H9 (cell line): ENCODE measurements at regions not wholly inside any gene's neighbourhood (a gene's known extent, or its start where the extent isn't known, plus 50 kb on each side); places are given as distances from the start of the nearest gene placed in this dataset.

Experiments used
- DNase-seq: peaks from one replicate; pipeline ENCODE4 v3.0.0-alpha.2; 2017
- H2AFZ ChIP-seq: one replicate; pipeline ENCODE4 v1.6.1; 2013; ENCODE audit warnings: mild to moderate bottlenecking, low read length, control low read depth, moderate library complexity
- H2AK5ac ChIP-seq: 2 replicates; pipeline ENCODE4 v1.6.1; 2013; ENCODE audit warnings: low read length, control low read depth, mixed read lengths; ENCODE audit not compliant: insufficient read length
- H2BK120ac ChIP-seq: one replicate; pipeline ENCODE4 v1.6.1; 2013; ENCODE audit warnings: low read depth, mild to moderate bottlenecking, low read length, control low read depth, inconsistent platforms; ENCODE audit not compliant: poor library complexity, severe bottlenecking
- H2BK12ac ChIP-seq: 2 replicates; pipeline ENCODE4 v1.6.1; 2013; ENCODE audit warnings: low read length, control low read depth, mixed read lengths, low read depth; ENCODE audit not compliant: insufficient read length
- H2BK15ac ChIP-seq: 2 replicates; pipeline ENCODE4 v1.6.1; 2013; ENCODE audit warnings: low read depth, low read length, control low read depth
- H2BK20ac ChIP-seq: one replicate; pipeline ENCODE4 v1.6.1; 2013; ENCODE audit warnings: low read depth, mild to moderate bottlenecking, low read length, control low read depth, inconsistent platforms; ENCODE audit not compliant: poor library complexity, severe bottlenecking
- H2BK5ac ChIP-seq: 2 replicates; pipeline ENCODE4 v1.6.1; 2013; ENCODE audit warnings: low read length, control low read depth, mixed read lengths; ENCODE audit not compliant: insufficient read length
- H3K14ac ChIP-seq: 2 replicates; pipeline ENCODE4 v1.6.1; 2013; ENCODE audit warnings: low read length, control low read depth; ENCODE audit not compliant: insufficient read depth
- H3K18ac ChIP-seq: 2 replicates; pipeline ENCODE4 v1.6.1; 2013; ENCODE audit warnings: low read depth, mild to moderate bottlenecking, mixed read lengths, low read length, control low read depth; ENCODE audit not compliant: insufficient read length
- H3K23ac ChIP-seq: 2 replicates; pipeline ENCODE4 v1.6.1; 2013; ENCODE audit warnings: low read length, control low read depth, mixed read lengths, low read depth; ENCODE audit not compliant: insufficient read length
- H3K23me2 ChIP-seq: 2 replicates; pipeline ENCODE4 v1.6.1; 2013; ENCODE audit warnings: low read depth, mild to moderate bottlenecking, mixed read lengths, low read length, control low read depth; ENCODE audit not compliant: insufficient read length, poor library complexity, severe bottlenecking
- H3K27ac ChIP-seq: 2 replicates; pipeline ENCODE4 v1.5.1; 2013; ENCODE audit warnings: low read length, control low read depth, mixed read lengths, low read depth; ENCODE audit not compliant: insufficient read length
- H3K27me3 ChIP-seq: 2 replicates; pipeline ENCODE4 v1.6.1; 2013; ENCODE audit warnings: low read length, control low read depth, inconsistent platforms; ENCODE audit not compliant: insufficient read depth
- H3K4ac ChIP-seq: 2 replicates; pipeline ENCODE4 v1.6.1; 2013; ENCODE audit warnings: low read depth, mild to moderate bottlenecking, control low read depth, inconsistent platforms, low read length, moderate library complexity
- H3K4me1 ChIP-seq: 2 replicates; pipeline ENCODE4 v1.6.1; 2013; ENCODE audit warnings: low read length, control low read depth, inconsistent platforms; ENCODE audit not compliant: insufficient read depth
- H3K4me2 ChIP-seq: 2 replicates; pipeline ENCODE4 v1.6.1; 2013; ENCODE audit warnings: low read length, control low read depth, mixed read lengths; ENCODE audit not compliant: insufficient read length, insufficient read depth
- H3K56ac ChIP-seq: 2 replicates; pipeline ENCODE4 v1.6.1; 2013; ENCODE audit warnings: low read depth, mild to moderate bottlenecking, mixed read lengths, low read length, control low read depth; ENCODE audit not compliant: insufficient read length
- H3K79me1 ChIP-seq: 2 replicates; pipeline ENCODE4 v1.6.1; 2013; ENCODE audit warnings: low read depth, mild to moderate bottlenecking, moderate library complexity, low read length, control low read depth, inconsistent platforms; ENCODE audit not compliant: insufficient read depth, poor library complexity, severe bottlenecking
- H3K79me2 ChIP-seq: 2 replicates; pipeline ENCODE4 v1.6.1; 2013; ENCODE audit warnings: low read length, control low read depth, inconsistent platforms; ENCODE audit not compliant: insufficient read depth
- H3K9ac ChIP-seq: 2 replicates; pipeline ENCODE4 v1.6.1; 2013; ENCODE audit warnings: low read length, control low read depth, mixed read lengths; ENCODE audit not compliant: insufficient read length; ENCODE audit errors: extremely low read depth
- H3K9me3 ChIP-seq: one replicate; pipeline ENCODE4 v1.6.1; 2013; ENCODE audit warnings: low read depth, low read length, inconsistent platforms; ENCODE audit not compliant: control insufficient read depth
- H3T11ph ChIP-seq: one replicate; pipeline ENCODE4 v1.6.1; 2013; ENCODE audit warnings: mild to moderate bottlenecking, low read length, control low read depth, inconsistent platforms
- H4K20me1 ChIP-seq: one replicate; pipeline ENCODE4 v1.6.1; 2013; ENCODE audit not compliant: control insufficient read depth, insufficient read length, insufficient read depth
- H4K5ac ChIP-seq: 2 replicates; pipeline ENCODE4 v1.6.1; 2013; ENCODE audit warnings: low read depth, mild to moderate bottlenecking, mixed read lengths, low read length, control low read depth; ENCODE audit not compliant: insufficient read length
- H4K8ac ChIP-seq: replicated peaks from 2 replicates; pipeline ENCODE4 v1.6.1; 2013; ENCODE audit warnings: low read length, control low read depth, mixed read lengths, low read depth; ENCODE audit not compliant: insufficient read length
- H4K91ac ChIP-seq: 2 replicates; pipeline ENCODE4 v1.6.1; 2013; ENCODE audit warnings: low read depth, mild to moderate bottlenecking, moderate library complexity, mixed read lengths, low read length, control low read depth; ENCODE audit not compliant: insufficient read length
- H3K27ac Mint-ChIP-seq, 3 experiments: 2 replicates in 2 of 3; 3 replicates in 1 of 3; pipeline ENCODE4 v1.8.0; 2020 to 2021; ENCODE audit warnings: mixed read lengths in 3 of 3, mild to moderate bottlenecking in 1 of 3, moderate library complexity in 1 of 3
- H3K27me3 Mint-ChIP-seq: 2 replicates; pipeline ENCODE4 v1.8.0; 2021; ENCODE audit warnings: low read depth, mild to moderate bottlenecking, moderate library complexity, mixed read lengths
- H3K36me3 Mint-ChIP-seq, 3 experiments: 2 replicates in 2 of 3; 3 replicates in 1 of 3; pipeline ENCODE4 v1.8.0; 2020 to 2021; ENCODE audit warnings: low read depth in 3 of 3, mixed read lengths in 3 of 3; ENCODE audit not compliant: insufficient read depth in 1 of 3
- H3K4me1 Mint-ChIP-seq, 2 experiments: 2 replicates each; pipeline ENCODE4 v1.8.0; 2020; ENCODE audit warnings: mixed read lengths in 2 of 2
- H3K4me3 Mint-ChIP-seq, 2 experiments: 2 replicates in 1 of 2; 3 replicates in 1 of 2; pipeline ENCODE4 v1.8.0; 2020 to 2021; ENCODE audit warnings: mild to moderate bottlenecking in 2 of 2, mixed read lengths in 2 of 2, moderate library complexity in 1 of 2
- H3K9me3 Mint-ChIP-seq, 2 experiments: 2 replicates in 1 of 2; 3 replicates in 1 of 2; pipeline ENCODE4 v1.8.0; 2020; ENCODE audit warnings: mild to moderate bottlenecking in 2 of 2, mixed read lengths in 2 of 2, moderate library complexity in 1 of 2
- WGBS: extraction: QIAGEN DNeasy Blood & Tissue Kit; methylation state at CpG from one replicate; pipeline ENCODE4 v1.1.7; 2013; ENCODE audit warnings: missing lambda C conversion rate, low lambda C conversion rate, mixed read lengths; ENCODE audit not compliant: insufficient read length; ENCODE audit errors: extremely low coverage; 5-methylcytosine and 5-hydroxymethylcytosine counted together
- TF ChIP-seq, protein P1 (sequence below): fragments of 200-600 bp; sonication (generic); conservative IDR thresholded peaks from 3 replicates; pipeline ENCODE4 v1.8.0; 2021; ENCODE audit warnings: antibody characterized with exemption, mild to moderate bottlenecking

DNA sequence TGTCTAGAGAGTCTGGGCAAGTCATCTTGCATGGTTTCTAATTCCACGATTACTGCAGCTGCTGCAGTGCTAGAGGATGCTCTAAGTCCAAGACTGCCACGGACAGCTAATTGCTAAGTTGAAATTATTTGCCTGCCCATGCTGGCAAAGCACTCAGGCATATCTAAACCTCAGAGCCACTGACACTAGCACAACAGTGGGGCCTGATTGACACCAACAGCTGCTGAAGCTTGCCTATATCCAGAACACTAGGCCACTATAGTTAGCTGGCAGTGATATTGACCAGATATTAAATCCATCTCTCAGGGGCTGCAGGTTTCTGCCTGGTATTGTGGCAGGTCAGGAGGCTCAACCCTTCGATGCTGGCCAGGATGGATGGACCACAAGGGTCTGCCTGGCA lies 103.9 kb downstream of the DCAF12L1 start:
- Histone ChIP-seq H4K91ac (no peak overlapping the region), H3K79me2 (peaks cover 4% of the 10 kb centered on the region; the same call in 1 of the 2 replicates), H3K18ac (no peak overlapping the region), H3T11ph (no peak overlapping the region), H3K27ac (no peak overlapping the region), H4K20me1 (no peaks in the 10 kb centered on the region), H3K4me2 (no peak overlapping the region), H3K14ac (no peak overlapping the region), H2BK12ac (no peak overlapping the region), H3K4ac (no peak overlapping the region), H3K9me3 (no peaks in the 10 kb centered on the region), H2BK20ac (no peak overlapping the region), H2BK120ac (no peak overlapping the region), H2AK5ac (no peak overlapping the region), H3K23me2 (no peaks in the 10 kb centered on the region), H4K8ac (no peak overlapping the region), H4K5ac (no peak overlapping the region), H3K56ac (no peak overlapping the region), H3K23ac (no peak overlapping the region), H3K27me3 (no peaks in the 10 kb centered on the region), H3K9ac (no peak overlapping the region), H2BK5ac (no peak overlapping the region), H3K4me1 (no peaks in the 10 kb centered on the region), H2AFZ (no peak overlapping the region), H2BK15ac (no peak overlapping the region), H3K79me1 (peaks cover 2% of the 10 kb centered on the region)
- DNase-seq: no peak
- Mint-ChIP-seq H3K27ac (no peak overlapping the region), H3K4me3 (no peak overlapping the region), H3K27me3 (no peaks in the 10 kb centered on the region), H3K36me3 (peaks cover 18 to 30% (median 28%) of the 10 kb centered on the region in 3 experiments; a peak in 6 of 7 replicates), H3K9me3 (peaks cover 43 to 62% of the 10 kb centered on the region in 2 experiments), H3K4me1 (peaks cover 0 to 10% of the 10 kb centered on the region in 2 experiments; a peak in 1 of 4 replicates)
- TF ChIP-seq, protein P1, sequence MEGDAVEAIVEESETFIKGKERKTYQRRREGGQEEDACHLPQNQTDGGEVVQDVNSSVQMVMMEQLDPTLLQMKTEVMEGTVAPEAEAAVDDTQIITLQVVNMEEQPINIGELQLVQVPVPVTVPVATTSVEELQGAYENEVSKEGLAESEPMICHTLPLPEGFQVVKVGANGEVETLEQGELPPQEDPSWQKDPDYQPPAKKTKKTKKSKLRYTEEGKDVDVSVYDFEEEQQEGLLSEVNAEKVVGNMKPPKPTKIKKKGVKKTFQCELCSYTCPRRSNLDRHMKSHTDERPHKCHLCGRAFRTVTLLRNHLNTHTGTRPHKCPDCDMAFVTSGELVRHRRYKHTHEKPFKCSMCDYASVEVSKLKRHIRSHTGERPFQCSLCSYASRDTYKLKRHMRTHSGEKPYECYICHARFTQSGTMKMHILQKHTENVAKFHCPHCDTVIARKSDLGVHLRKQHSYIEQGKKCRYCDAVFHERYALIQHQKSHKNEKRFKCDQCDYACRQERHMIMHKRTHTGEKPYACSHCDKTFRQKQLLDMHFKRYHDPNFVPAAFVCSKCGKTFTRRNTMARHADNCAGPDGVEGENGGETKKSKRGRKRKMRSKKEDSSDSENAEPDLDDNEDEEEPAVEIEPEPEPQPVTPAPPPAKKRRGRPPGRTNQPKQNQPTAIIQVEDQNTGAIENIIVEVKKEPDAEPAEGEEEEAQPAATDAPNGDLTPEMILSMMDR: no peak
- WGBS: no CpG with 5 or more reads among the region's 3 CpGs
